Panc1 (cell line): ENCODE measurements at regions not wholly inside any gene's neighbourhood (a gene's known extent, or its start where the extent isn't known, plus 50 kb on each side); places are given as distances from the start of the nearest gene placed in this dataset.

Source experiments
- ATAC-seq: fragments of 200-7000 bp; cut with Tn5 transposase; 2 replicates; pipeline ENCODE4 v1.9.1; 2020; ENCODE audit warnings: mild to moderate bottlenecking, moderate library complexity
- BruUV-seq: library from RNA; stranded (reverse); fragments of 400-500 nt; replicated peaks from 2 replicates; lab custom pipeline; 2021; lab: Mats Ljungman, UMichigan
- CTCF ChIA-PET: fragments of 300-600 bp; sonication (Branson Sonifier 250); formaldehyde crosslinking; loops from one replicate; lab custom pipeline; 2022; ENCODE audit warnings: antibody characterized with exemption; lab: Charles Lee
- POLR2A ChIA-PET: fragments of 300-600 bp; sonication (Branson Sonifier 250); formaldehyde crosslinking; loops from one replicate; lab custom pipeline; 2022; ENCODE audit warnings: antibody characterized with exemption; lab: Charles Lee
- DNase-seq: peaks from one replicate; pipeline ENCODE4 v3.0.0-alpha.2; 2010; ENCODE audit warnings: low read depth, low spot score
- H3K27ac ChIP-seq: 2 replicates; pipeline ENCODE4 v1.5.1; 2011; ENCODE audit warnings: mild to moderate bottlenecking, low read length, inconsistent platforms
- H3K27me3 ChIP-seq: fragments of 200-500 bp; sonication (Bioruptor generic); 2 replicates; pipeline ENCODE4 v1.6.0; 2014; ENCODE audit warnings: low read length, inconsistent platforms; ENCODE audit not compliant: control insufficient read depth, insufficient read depth
- H3K36me3 ChIP-seq: fragments of 200-500 bp; sonication (Bioruptor generic); 2 replicates; pipeline ENCODE4 v1.5.1; 2014; ENCODE audit warnings: inconsistent platforms, mild to moderate bottlenecking, low read length, moderate library complexity; ENCODE audit not compliant: control insufficient read depth, insufficient read depth
- H3K4me1 ChIP-seq: 2 replicates; pipeline ENCODE4 v1.5.1; 2011; ENCODE audit warnings: inconsistent platforms, mild to moderate bottlenecking, low read length, moderate library complexity; ENCODE audit not compliant: control insufficient read depth, insufficient read depth
- H3K4me3 ChIP-seq, 2 experiments: 2 replicates each; pipeline ENCODE4 v1.5.1; 2011 to 2012; ENCODE audit warnings: low read depth in 2 of 2, low read length in 2 of 2, mild to moderate bottlenecking in 2 of 2, inconsistent platforms in 1 of 2, moderate library complexity in 1 of 2
- H3K9me3 ChIP-seq: fragments of 200-500 bp; sonication (Bioruptor generic); 2 replicates; pipeline ENCODE4 v1.5.1; 2014; ENCODE audit warnings: low read depth, mild to moderate bottlenecking, inconsistent platforms, low read length, moderate library complexity; ENCODE audit not compliant: control insufficient read depth, insufficient read depth
- CTCF ChIP-seq: fragments of 450-650 bp; IDR thresholded peaks from 2 replicates; pipeline ENCODE4 v1.5.1; 2017; ENCODE audit warnings: mild to moderate bottlenecking
- POLR2AphosphoS5 ChIP-seq: IDR thresholded peaks from 2 replicates; pipeline ENCODE4 v1.6.1; 2012; ENCODE audit warnings: mild to moderate bottlenecking, low read depth, low read length, moderate library complexity
- REST ChIP-seq, 2 experiments: IDR thresholded peaks; 2 replicates each; pipeline ENCODE4 v1.6.1; 2011 to 2012; ENCODE audit warnings: low read depth in 2 of 2, control low read depth in 1 of 2, low read length in 1 of 2, mild to moderate bottlenecking in 1 of 2, moderate library complexity in 1 of 2; ENCODE audit not compliant: insufficient read depth in 1 of 2
- SIN3A ChIP-seq: IDR thresholded peaks from 2 replicates; pipeline ENCODE4 v1.6.1; 2012; ENCODE audit warnings: low read depth, mild to moderate bottlenecking, low read length, moderate library complexity, borderline replicate concordance; ENCODE audit not compliant: insufficient read depth
- TCF7L2 ChIP-seq: IDR thresholded peaks from 2 replicates; pipeline ENCODE4 v1.6.1; 2011; ENCODE audit warnings: mild to moderate bottlenecking, low read depth, low read length, inconsistent platforms
- in situ Hi-C: cut with HindIII; loops from 2 replicates; pipeline ENCODE4 v1.10.0; 2016; ENCODE audit warnings: low sequenced_read_pairs, low pct_unique_long_range_greater_than_20kb
- intact Hi-C: fragments of 100-400 bp; cut with micrococcal nuclease; formaldehyde crosslinking; loops from one replicate; pipeline ENCODE4 v1.10.0; 2022; ENCODE audit not compliant: unreplicated experiment

- ATAC-seq: no peak
- Histone ChIP-seq H3K9me3 (peaks cover 8% of the 10 kb centered on the region; the same call in 1 of the 2 replicates), H3K36me3 (no peaks in the 10 kb centered on the region), H3K4me1 (no peaks in the 10 kb centered on the region; the same call in 1 of the 2 replicates), H3K27ac (no peak overlapping the region), H3K4me3 (no peak overlapping the region), H3K27me3 (no peaks in the 10 kb centered on the region; the same call in 1 of the 2 replicates)
- in situ Hi-C loops (no loop called here), intact Hi-C loops (no loop called here)
- BruUV-seq: no TSS peak
- no peak for DNase-seq
- TF ChIP-seq POLR2AphosphoS5 (no peak), CTCF (no peak), TCF7L2 (no peak), SIN3A (no peak), REST (IDR thresholded peaks at IDR 0.05; ENCODE audit: insufficient read depth in 1 of 2, low read depth in 2 of 2, low read length in 1 of 2) (no peak)
- ChIA-PET POLR2A (interaction anchor here (0.5 kb wide), 1 partner anchor 338 kb away, joined by 3 read pairs; no protein-coding TSS in a partner anchor), CTCF (no interaction called here)
These were observed 67.2 kb upstream of the TTC34 start for GRCh38 chr1:2868571-2869195.

- ChIA-PET POLR2A (no interaction called here), CTCF (no interaction called here)
- Histone ChIP-seq H3K9me3 (peaks cover 8% of the 10 kb centered on the region; the same call in 1 of the 2 replicates), H3K27me3 (no peaks in the 10 kb centered on the region), H3K4me3 (no peak overlapping the region), H3K4me1 (peaks cover 8% of the 10 kb centered on the region), H3K27ac (no peak overlapping the region), H3K36me3 (no peaks in the 10 kb centered on the region)
- DNase-seq: no peak
- intact Hi-C loops (no loop called here), in situ Hi-C loops (no loop called here)
- BruUV-seq: no TSS peak
- TF ChIP-seq REST (IDR thresholded peaks at IDR 0.05; ENCODE audit: insufficient read depth in 1 of 2, low read depth in 2 of 2, low read length in 1 of 2): no peak
- ATAC-seq: no peak
These were observed 69.8 kb upstream of the TTC34 start for GRCh38 chr1:2871246-2871815.
